Astrocyte (in vitro differentiated cells and primary cell): ENCODE measurements at regions not wholly inside any gene's neighbourhood (a gene's known extent, or its start where the extent isn't known, plus 50 kb on each side); places are given as distances from the start of the nearest gene placed in this dataset.

Source experiments
- DNase-seq: peaks from one replicate; pipeline ENCODE4 v3.0.0-alpha.2; 2010; ENCODE audit warnings: low read depth
- FAIRE-seq: peaks from 2 replicates; lab custom pipeline; 2011; peaks lifted over from hg19 to GRCh38; lab: Jason Lieb, UNC
- H2AFZ ChIP-seq: 2 replicates; pipeline ENCODE4 v1.6.0; 2012; ENCODE audit warnings: low read depth, low read length, inconsistent platforms
- H3K27ac ChIP-seq: 2 replicates; pipeline ENCODE4 v1.5.1; 2011; ENCODE audit warnings: low read depth, low read length, inconsistent platforms
- H3K27me3 ChIP-seq: 2 replicates; pipeline ENCODE4 v1.6.0; 2011; ENCODE audit warnings: low read length, inconsistent platforms; ENCODE audit not compliant: insufficient read depth
- H3K36me3 ChIP-seq: 2 replicates; pipeline ENCODE4 v1.5.1; 2011; ENCODE audit warnings: low read length, inconsistent platforms; ENCODE audit not compliant: insufficient read depth
- H3K4me1 ChIP-seq: 2 replicates; pipeline ENCODE4 v1.5.1; 2011; ENCODE audit warnings: low read length, inconsistent platforms; ENCODE audit not compliant: insufficient read depth
- H3K4me2 ChIP-seq: 2 replicates; pipeline ENCODE4 v1.6.0; 2012; ENCODE audit warnings: low read length, inconsistent platforms
- H3K4me3 ChIP-seq: 2 replicates; pipeline ENCODE4 v1.5.1; 2011; ENCODE audit warnings: low read depth, mild to moderate bottlenecking, low read length, inconsistent platforms; ENCODE audit not compliant: insufficient read depth
- H3K79me2 ChIP-seq: 2 replicates; pipeline ENCODE4 v1.6.0; 2012; ENCODE audit warnings: mild to moderate bottlenecking, low read length, inconsistent platforms; ENCODE audit not compliant: insufficient read depth
- H3K9ac ChIP-seq: 2 replicates; pipeline ENCODE4 v1.6.0; 2012; ENCODE audit warnings: mild to moderate bottlenecking, low read length, inconsistent platforms
- H3K9me3 ChIP-seq: 2 replicates; pipeline ENCODE4 v1.5.1; 2012; ENCODE audit warnings: low read depth, mild to moderate bottlenecking, low read length, inconsistent platforms; ENCODE audit not compliant: insufficient read depth
- H4K20me1 ChIP-seq: 2 replicates; pipeline ENCODE4 v1.6.0; 2012; ENCODE audit warnings: low read length, inconsistent platforms; ENCODE audit not compliant: insufficient read depth
- H3K27ac Mint-ChIP-seq: one replicate; pipeline ENCODE4 v1.8.0; 2021; ENCODE audit warnings: mild to moderate bottlenecking, mixed read lengths; ENCODE audit not compliant: unreplicated experiment
- H3K27me3 Mint-ChIP-seq: one replicate; pipeline ENCODE4 v1.8.0; 2021; ENCODE audit warnings: low read depth, mixed read lengths; ENCODE audit not compliant: unreplicated experiment
- H3K36me3 Mint-ChIP-seq: one replicate; pipeline ENCODE4 v1.8.0; 2021; ENCODE audit warnings: low read depth, mixed read lengths; ENCODE audit not compliant: unreplicated experiment
- H3K4me1 Mint-ChIP-seq: one replicate; pipeline ENCODE4 v1.8.0; 2021; ENCODE audit warnings: low read depth, mixed read lengths; ENCODE audit not compliant: unreplicated experiment
- H3K4me3 Mint-ChIP-seq: one replicate; pipeline ENCODE4 v1.8.0; 2021; ENCODE audit warnings: mild to moderate bottlenecking, moderate library complexity, mixed read lengths; ENCODE audit not compliant: unreplicated experiment
- H3K9me3 Mint-ChIP-seq: one replicate; pipeline ENCODE4 v1.8.0; 2021; ENCODE audit warnings: mild to moderate bottlenecking, mixed read lengths; ENCODE audit not compliant: unreplicated experiment
- CTCF ChIP-seq: IDR thresholded peaks from 2 replicates; pipeline ENCODE4 v1.5.1; 2011; ENCODE audit warnings: low read depth, mild to moderate bottlenecking, inconsistent platforms, low read length, moderate library complexity; ENCODE audit not compliant: insufficient read depth
- EZH2 ChIP-seq: IDR thresholded peaks from 2 replicates; pipeline ENCODE4 v1.6.1; 2012; ENCODE audit warnings: mild to moderate bottlenecking, low read length, inconsistent platforms; ENCODE audit not compliant: insufficient read depth

GRCh38 chr15:70159001-70159712 lies 61.4 kb upstream of the TLE3 start:
- Mint-ChIP-seq H3K27ac (no peak overlapping the region), H3K4me1 (peaks cover 33% of the 10 kb centered on the region)

DNA sequence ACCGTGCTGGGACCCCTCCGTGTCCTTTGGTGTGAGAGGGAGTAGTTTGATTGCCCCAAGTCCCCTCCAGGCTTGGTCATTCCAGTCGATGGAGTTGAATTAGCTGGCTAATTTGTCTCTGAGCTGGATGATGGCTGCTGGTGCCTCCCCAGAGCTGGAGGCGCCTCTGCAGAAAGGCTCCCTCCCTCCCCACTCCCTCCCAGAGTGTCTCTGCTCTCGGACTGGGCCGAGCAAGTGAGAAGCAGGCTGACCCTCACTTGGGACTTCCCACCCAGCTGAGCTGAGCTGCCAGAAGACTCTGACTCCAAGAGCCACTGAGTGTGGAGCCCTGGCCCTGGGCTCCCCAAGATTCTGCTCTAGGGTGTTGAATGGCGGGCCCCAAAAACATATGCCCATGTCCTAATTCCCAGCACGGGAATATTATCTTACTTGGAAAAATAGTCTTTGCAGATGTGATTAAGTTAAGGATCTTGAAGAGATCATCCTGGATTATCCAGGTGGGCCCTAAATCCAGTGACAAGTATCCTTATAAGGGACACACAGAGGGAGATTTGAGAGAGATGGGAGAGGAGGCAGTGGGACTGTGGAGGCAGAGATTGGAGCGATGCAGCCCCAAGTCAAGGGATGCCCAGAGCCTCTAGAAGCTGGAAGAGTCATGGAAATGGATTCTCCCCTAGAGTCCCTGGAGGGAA lies 60.7 kb upstream of the TLE3 start:
- H3K4me3 ChIP-seq, result no peak overlapping the region
- Mint-ChIP-seq H3K27ac (no peak overlapping the region), H3K27me3 (peaks cover 74% of the 10 kb centered on the region), H3K9me3 (peaks cover 4% of the 10 kb centered on the region), H3K4me3 (no peak overlapping the region), H3K36me3 (no peaks in the 10 kb centered on the region), H3K4me1 (peaks cover 34% of the 10 kb centered on the region)
- no peaks in the 10 kb centered on the region for H3K79me2 ChIP-seq
- no peak overlapping the region for H2AFZ ChIP-seq
- no peak overlapping the region for H3K27ac ChIP-seq
- no peak overlapping the region for H3K9ac ChIP-seq
- TF ChIP-seq CTCF, result no peak
- no peak for TF ChIP-seq EZH2
- DNase-seq (no peak), FAIRE-seq (no peak)
- no peaks in the 10 kb centered on the region for H3K9me3 ChIP-seq
- H4K20me1 ChIP-seq, result no peaks in the 10 kb centered on the region
- no peaks in the 10 kb centered on the region for H3K36me3 ChIP-seq
- H3K4me1 ChIP-seq, result peaks cover 22% of the 10 kb centered on the region
- no peak overlapping the region for H3K4me2 ChIP-seq
- peaks cover 6% of the 10 kb centered on the region for H3K27me3 ChIP-seq

More at GRCh38 chr15:70159001-70159712, 61.4 kb upstream of the TLE3 start:
- Histone ChIP-seq H3K79me2 (no peaks in the 10 kb centered on the region), H3K4me2 (no peak overlapping the region), H3K4me3 (no peak overlapping the region), H3K27me3 (peaks cover 6% of the 10 kb centered on the region), H3K9ac (no peak overlapping the region), H3K4me1 (peaks cover 21% of the 10 kb centered on the region), H4K20me1 (no peaks in the 10 kb centered on the region), H3K27ac (no peak overlapping the region), H3K36me3 (no peaks in the 10 kb centered on the region), H3K9me3 (peaks cover 2% of the 10 kb centered on the region), H2AFZ (no peak overlapping the region)
- no peak overlapping the region for H3K4me3 Mint-ChIP-seq
- peaks cover 4% of the 10 kb centered on the region for H3K9me3 Mint-ChIP-seq
- no peaks in the 10 kb centered on the region for H3K36me3 Mint-ChIP-seq
- TF ChIP-seq EZH2, result no peak
- TF ChIP-seq CTCF, result no peak
- no peak for FAIRE-seq
- peaks cover 77% of the 10 kb centered on the region for H3K27me3 Mint-ChIP-seq
- DNase-seq, result no peak
